Kidney (tissue), 13 donors: ENCODE measurements at regions not wholly inside any gene's neighbourhood (a gene's known extent, or its start where the extent isn't known, plus 50 kb on each side); places are given as distances from the start of the nearest gene placed in this dataset.
A peak's percentile ranks its signal among the peaks of the same experiment; 100 is the strongest.

Experiments
- DNase-seq, 5 donors: peaks; one replicate each; pipeline ENCODE4 v3.0.0-alpha.2; 2013 to 2020
- FAIRE-seq: peaks from 2 replicates; lab custom pipeline; 2012; peaks lifted over from hg19 to GRCh38; lab: Jason Lieb, UNC
- H3K27ac ChIP-seq, 2 donors: one replicate each; pipeline ENCODE4 v1.7.0; 2013; ENCODE audit warnings: low read depth in 2 of 2, low read length in 2 of 2, inconsistent platforms in 1 of 2
- H3K27me3 ChIP-seq: one replicate; pipeline ENCODE4 v1.7.1; 2013; ENCODE audit warnings: low read length, inconsistent platforms; ENCODE audit not compliant: control insufficient read depth, insufficient read depth
- H3K36me3 ChIP-seq, 3 donors: one replicate each; pipeline versions ENCODE4 v1.7.0 to v1.7.1; 2013; ENCODE audit warnings: low read length in 3 of 3, control low read depth in 1 of 3, inconsistent platforms in 1 of 3; ENCODE audit not compliant: insufficient read depth in 3 of 3, control insufficient read depth in 2 of 3
- H3K4me1 ChIP-seq, 3 donors: one replicate each; pipeline versions ENCODE4 v1.7.0 to v1.7.1; 2013; ENCODE audit warnings: low read length in 3 of 3, inconsistent platforms in 1 of 3, low read depth in 1 of 3; ENCODE audit not compliant: control insufficient read depth in 2 of 3, insufficient read depth in 2 of 3
- H3K4me3 ChIP-seq, 3 donors: one replicate each; pipeline versions ENCODE4 v1.7.0 to v1.8.1; 2013; ENCODE audit warnings: low read length in 3 of 3, control low read depth in 1 of 3, inconsistent platforms in 1 of 3
- H3K9ac ChIP-seq, 3 donors: one replicate each; pipeline versions ENCODE4 v1.7.0 to v1.7.1; 2013; ENCODE audit warnings: low read length in 3 of 3, control low read depth in 1 of 3, inconsistent platforms in 1 of 3
- H3K9me3 ChIP-seq, 3 donors: one replicate each; pipeline versions ENCODE4 v1.7.0 to v1.7.1; 2013; ENCODE audit warnings: low read length in 3 of 3, control low read depth in 1 of 3, inconsistent platforms in 1 of 3; ENCODE audit not compliant: control insufficient read depth in 2 of 3, insufficient read depth in 1 of 3
- intact Hi-C: fragments of 100-400 bp; cut with DNase I; formaldehyde crosslinking; loops from one replicate; pipeline ENCODE4 v1.11.1; 2022
- TF ChIP-seq, protein P1 (sequence below): IDR thresholded peaks from 3 replicates; pipeline ENCODE4 v1.5.1; 2012; ENCODE audit warnings: mild to moderate bottlenecking, moderate library complexity, borderline replicate concordance; ENCODE audit not compliant: insufficient read depth; ENCODE audit errors: extremely low read depth
- donor health status: control.
- donor health status: control.
- donor health status: control.
- donor health status: control.
- donor health status: control.
- donor health status: DM: yes; HTN: yes; CAD: no.
- donor health status: Normal renal cell carcinoma (clear cell type).

DNA sequence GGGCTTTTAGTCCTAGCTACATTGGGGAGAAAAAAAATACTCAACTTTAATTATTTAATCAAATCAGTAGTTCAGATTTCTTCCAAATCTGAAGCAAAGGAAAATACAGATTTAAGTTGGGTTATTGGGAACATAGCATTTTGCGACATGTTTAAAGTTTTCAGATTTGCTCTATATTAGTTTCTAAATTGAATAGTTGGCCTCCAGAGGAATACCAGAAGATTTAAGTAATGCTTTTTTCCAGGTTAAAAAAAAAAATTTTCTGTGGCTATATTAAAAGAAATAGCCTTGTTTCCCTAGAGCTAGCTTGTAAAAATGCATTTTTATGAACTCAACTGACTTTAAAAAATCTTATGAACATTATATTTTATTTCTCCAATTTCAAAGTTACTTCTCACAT, 115.9 kb downstream of the DDX53 start:
- intact Hi-C loops = no loop called here
- no peaks in the 10 kb centered on the region for H3K36me3 ChIP-seq
- H3K4me3 ChIP-seq = no peak overlapping the region
- DNase-seq = no peak
- peak; percentile 46 for FAIRE-seq
- no peaks in the 10 kb centered on the region for H3K27me3 ChIP-seq
- no peaks in the 10 kb centered on the region for H3K4me1 ChIP-seq
- H3K9me3 ChIP-seq = no peaks in the 10 kb centered on the region
- no peak overlapping the region for H3K27ac ChIP-seq
- TF ChIP-seq, protein P1, sequence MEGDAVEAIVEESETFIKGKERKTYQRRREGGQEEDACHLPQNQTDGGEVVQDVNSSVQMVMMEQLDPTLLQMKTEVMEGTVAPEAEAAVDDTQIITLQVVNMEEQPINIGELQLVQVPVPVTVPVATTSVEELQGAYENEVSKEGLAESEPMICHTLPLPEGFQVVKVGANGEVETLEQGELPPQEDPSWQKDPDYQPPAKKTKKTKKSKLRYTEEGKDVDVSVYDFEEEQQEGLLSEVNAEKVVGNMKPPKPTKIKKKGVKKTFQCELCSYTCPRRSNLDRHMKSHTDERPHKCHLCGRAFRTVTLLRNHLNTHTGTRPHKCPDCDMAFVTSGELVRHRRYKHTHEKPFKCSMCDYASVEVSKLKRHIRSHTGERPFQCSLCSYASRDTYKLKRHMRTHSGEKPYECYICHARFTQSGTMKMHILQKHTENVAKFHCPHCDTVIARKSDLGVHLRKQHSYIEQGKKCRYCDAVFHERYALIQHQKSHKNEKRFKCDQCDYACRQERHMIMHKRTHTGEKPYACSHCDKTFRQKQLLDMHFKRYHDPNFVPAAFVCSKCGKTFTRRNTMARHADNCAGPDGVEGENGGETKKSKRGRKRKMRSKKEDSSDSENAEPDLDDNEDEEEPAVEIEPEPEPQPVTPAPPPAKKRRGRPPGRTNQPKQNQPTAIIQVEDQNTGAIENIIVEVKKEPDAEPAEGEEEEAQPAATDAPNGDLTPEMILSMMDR = no peak
- H3K9ac ChIP-seq = no peak overlapping the region

DNA sequence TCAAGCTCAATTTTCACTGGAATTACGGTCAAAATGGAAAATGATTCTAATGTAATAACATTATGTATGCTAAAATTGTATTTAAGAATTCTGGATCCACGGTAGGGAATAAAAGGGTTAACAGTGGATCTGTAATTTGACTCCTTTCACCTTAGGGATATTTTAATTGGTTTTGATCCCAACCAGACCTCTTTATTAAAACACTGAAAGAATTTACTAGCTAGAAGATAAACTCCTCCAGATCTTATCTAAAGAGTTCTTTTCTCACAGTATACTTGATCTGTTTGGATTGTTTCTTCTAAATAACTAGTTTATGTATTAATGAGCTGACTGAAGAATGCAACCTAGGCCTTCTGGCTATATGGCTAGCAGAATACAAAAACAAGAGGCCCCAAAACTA, 118.4 kb downstream of the DDX53 start:
- Histone ChIP-seq H3K9ac (no peak overlapping the region), H3K27ac (no peak overlapping the region), H3K4me1 (no peaks in the 10 kb centered on the region), H3K4me3 (no peak overlapping the region), H3K27me3 (no peaks in the 10 kb centered on the region), H3K36me3 (no peaks in the 10 kb centered on the region), H3K9me3 (no peaks in the 10 kb centered on the region)
- intact Hi-C loops = no loop called here
- DNase-seq (no peak), FAIRE-seq (peak; percentile 69)
- TF ChIP-seq, protein P1 = no peak

DNA sequence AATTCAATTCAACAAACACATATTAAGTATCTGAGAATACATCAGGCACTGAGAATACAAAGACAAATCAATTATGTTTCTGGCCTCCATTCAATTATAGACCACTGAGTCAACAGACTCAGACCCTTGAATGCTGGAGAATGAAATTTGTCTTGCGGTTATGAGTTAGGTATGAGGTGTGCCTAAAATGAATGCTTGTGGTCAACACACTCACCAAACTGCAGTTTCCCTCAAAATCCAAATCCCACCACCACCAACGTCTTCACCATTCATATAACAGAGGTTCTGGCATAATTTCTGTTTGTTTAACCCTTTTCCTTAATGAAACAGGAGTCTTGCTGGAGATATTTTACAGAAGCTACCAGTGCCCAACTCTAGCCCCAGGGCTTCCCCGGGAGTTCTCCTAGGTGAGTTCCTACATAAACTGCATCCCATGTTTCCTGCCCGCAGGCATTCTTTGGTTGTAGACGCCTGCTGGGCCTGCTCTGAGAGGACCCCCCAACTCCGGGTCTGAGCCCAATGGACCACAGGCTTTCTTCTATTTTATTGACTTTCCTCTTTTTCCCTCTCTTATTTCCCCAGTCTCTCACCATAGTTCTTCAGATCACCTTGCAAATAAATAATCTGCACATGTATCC, 119.2 kb downstream of the DDX53 start:
- intact Hi-C loops = no loop called here
- Histone ChIP-seq H3K4me3 (no peak overlapping the region), H3K27ac (no peak overlapping the region), H3K36me3 (no peaks in the 10 kb centered on the region), H3K9ac (no peak overlapping the region), H3K27me3 (no peaks in the 10 kb centered on the region), H3K4me1 (no peaks in the 10 kb centered on the region), H3K9me3 (no peaks in the 10 kb centered on the region)
- FAIRE-seq = no peak
- TF ChIP-seq, protein P1 = no peak
- no peak for DNase-seq

DNA sequence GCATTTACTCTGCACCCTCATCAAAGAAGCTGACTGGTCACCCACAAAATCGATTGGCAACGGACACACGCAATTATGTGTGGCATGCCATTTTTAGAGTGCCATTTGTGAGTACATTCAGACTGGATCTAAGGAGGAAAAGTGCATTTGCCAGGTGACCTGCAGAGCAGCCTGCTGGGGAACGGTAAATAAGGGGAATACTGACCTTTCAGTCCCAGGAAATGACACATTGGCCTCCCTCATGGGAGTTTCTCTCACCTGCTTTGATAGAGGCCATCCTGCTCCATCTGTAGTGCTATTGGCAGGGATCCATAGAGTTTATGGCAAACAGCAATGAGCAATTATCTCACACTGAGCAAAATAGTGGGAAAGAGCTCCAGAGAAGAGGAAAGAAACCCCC, 127.8 kb downstream of the DDX53 start:
- H3K36me3 ChIP-seq = no peaks in the 10 kb centered on the region
- intact Hi-C loops = no loop called here
- TF ChIP-seq, protein P1 = no peak

More for the DNA sequence above, 127.8 kb downstream of the DDX53 start:
- H3K9ac ChIP-seq = no peak overlapping the region
- no peak overlapping the region for H3K27ac ChIP-seq
- H3K9me3 ChIP-seq = no peaks in the 10 kb centered on the region
- H3K4me1 ChIP-seq = no peaks in the 10 kb centered on the region
- H3K27me3 ChIP-seq = no peaks in the 10 kb centered on the region
- FAIRE-seq (no peak), DNase-seq (no peak)
- no peak overlapping the region for H3K4me3 ChIP-seq
